HepG2 (cell line): ENCODE measurements at regions not wholly inside any gene's neighbourhood (a gene's known extent, or its start where the extent isn't known, plus 50 kb on each side); places are given as distances from the start of the nearest gene placed in this dataset.

ENCODE experiments used
- ATAC-seq: fragments of 200-7000 bp; cut with Tn5 transposase; 3 replicates; pipeline ENCODE4 v1.9.1; 2020; ENCODE audit warnings: mild to moderate bottlenecking, moderate library complexity
- BruUV-seq: library from RNA; stranded (reverse); fragments of 400-500 nt; replicated peaks from 2 replicates; lab custom pipeline; 2021; lab: Mats Ljungman, UMichigan
- CTCF ChIA-PET: fragments of 300-600 bp; formaldehyde crosslinking; extraction: SDS; loops from one replicate; lab custom pipeline; 2021; ENCODE audit warnings: low total read pairs, inconsistent platforms, low intra/inter-chr PET ratio; lab: Yijun Ruan, JAX
- POLR2A ChIA-PET: fragments of 350-600 bp; sonication (Branson Sonifier 250); formaldehyde crosslinking; loops from one replicate; lab custom pipeline; 2020; ENCODE audit warnings: antibody characterized with exemption, inconsistent platforms; lab: Yijun Ruan, JAX
- DNase-seq: peaks from one replicate; pipeline ENCODE4 v3.0.0-alpha.2; 2015; ENCODE audit warnings: low spot score
- FAIRE-seq: peaks from 3 replicates; lab custom pipeline; 2011; peaks lifted over from hg19 to GRCh38; lab: Jason Lieb, UNC
- H2AFZ ChIP-seq: one replicate; pipeline ENCODE4 v1.6.1; 2011; ENCODE audit warnings: low read length, inconsistent platforms
- H3K27ac ChIP-seq: fragments of 300-600 bp; 3 replicates; pipeline ENCODE4 v1.8.0; 2011; ENCODE audit warnings: mixed run types, mild to moderate bottlenecking, mixed read lengths, low read length, inconsistent platforms; ENCODE audit not compliant: insufficient read depth; ENCODE audit errors: extremely low read length
- H3K27me3 ChIP-seq, 2 experiments: fragments of 200-600 bp in 1 of 2; 2 replicates in 1 of 2; 3 replicates in 1 of 2; pipeline versions ENCODE4 v1.6.0 to v1.8.0; 2011; ENCODE audit warnings: low read length in 2 of 2, mild to moderate bottlenecking in 2 of 2, moderate library complexity in 2 of 2, inconsistent platforms in 1 of 2; ENCODE audit not compliant: insufficient read depth in 2 of 2, control insufficient read depth in 1 of 2
- H3K36me3 ChIP-seq, 2 experiments: fragments of 200-600 bp in 1 of 2; replicated peaks in 1 of 2; 2 replicates in 1 of 2; 3 replicates in 1 of 2; pipeline versions ENCODE4 v1.5.1 to v1.8.0; 2011; ENCODE audit warnings: low read length in 2 of 2, inconsistent platforms in 1 of 2; ENCODE audit not compliant: insufficient read depth in 2 of 2, control insufficient read depth in 1 of 2
- H3K4me1 ChIP-seq: 2 replicates; pipeline ENCODE4 v1.5.1; 2012; ENCODE audit warnings: low read length, inconsistent platforms; ENCODE audit not compliant: insufficient read depth
- H3K4me2 ChIP-seq: 2 replicates; pipeline ENCODE4 v1.6.0; 2011; ENCODE audit warnings: low read depth, low read length, inconsistent platforms
- H3K4me3 ChIP-seq, 3 experiments: fragments of 200-600 bp in 1 of 3; sonication (generic), shearing (Covaris generic) in 1 of 3; replicated peaks in 1 of 3; 2 replicates each; pipeline ENCODE4 v1.5.1; 2011 to 2016; ENCODE audit warnings: low read length in 3 of 3, inconsistent platforms in 2 of 3, low read depth in 2 of 3, mild to moderate bottlenecking in 2 of 3, control low read depth in 1 of 3, mixed read lengths in 1 of 3; ENCODE audit not compliant: insufficient read depth in 1 of 3
- H3K79me2 ChIP-seq: one replicate; pipeline ENCODE4 v1.6.1; 2011; ENCODE audit warnings: low read length, inconsistent platforms; ENCODE audit not compliant: insufficient read depth
- H3K9ac ChIP-seq: 2 replicates; pipeline ENCODE4 v1.6.0; 2011; ENCODE audit warnings: mild to moderate bottlenecking, low read depth, low read length, inconsistent platforms; ENCODE audit not compliant: insufficient read depth
- H3K9me3 ChIP-seq: 2 replicates; pipeline ENCODE4 v1.5.1; 2012; ENCODE audit warnings: mild to moderate bottlenecking, low read length
- H4K20me1 ChIP-seq: 2 replicates; pipeline ENCODE4 v1.6.0; 2011; ENCODE audit warnings: inconsistent platforms, mild to moderate bottlenecking, low read length, moderate library complexity; ENCODE audit not compliant: insufficient read depth
- CREM ChIP-seq, 2 experiments: sonication (generic) in 1 of 2; formaldehyde crosslinking in 1 of 2; IDR thresholded peaks; 2 replicates each; pipeline versions ENCODE4 v1.4.0 to v1.6.1; 2016 to 2020; ENCODE audit warnings: antibody characterized with exemption in 1 of 2, mild to moderate bottlenecking in 1 of 2, missing genetic modification reagents in 1 of 2
- DNMT1 ChIP-seq: sonication (generic); formaldehyde crosslinking; IDR thresholded peaks from 2 replicates; pipeline ENCODE4 v1.5.1; 2020; ENCODE audit warnings: mild to moderate bottlenecking, missing genetic modification reagents
- DRAP1 ChIP-seq: IDR thresholded peaks from 2 replicates; pipeline ENCODE4 v1.6.1; 2016; ENCODE audit warnings: missing genetic modification reagents, missing compliant biosample characterization
- EZH2 ChIP-seq: conservative IDR thresholded peaks from 2 replicates; pipeline ENCODE4 v1.6.1; 2012; ENCODE audit warnings: mild to moderate bottlenecking, low read depth, low read length, moderate library complexity
- IKZF4 ChIP-seq: sonication (generic); formaldehyde crosslinking; IDR thresholded peaks from 2 replicates; pipeline ENCODE4 v1.5.1; 2020; ENCODE audit warnings: borderline replicate concordance, mild to moderate bottlenecking, low read depth, missing genetic modification reagents; ENCODE audit errors: not compliant biosample characterization
- IKZF5 ChIP-seq: IDR thresholded peaks from 2 replicates; pipeline ENCODE4 v1.6.1; 2018; ENCODE audit warnings: missing genetic modification reagents, mild to moderate bottlenecking, missing compliant biosample characterization
- KAT7 ChIP-seq: IDR thresholded peaks from 2 replicates; pipeline ENCODE4 v1.6.1; 2018; ENCODE audit warnings: borderline replicate concordance, missing compliant biosample characterization
- KLF11 ChIP-seq: IDR thresholded peaks from 2 replicates; pipeline ENCODE4 v1.6.1; 2016; ENCODE audit warnings: missing compliant biosample characterization
- NFKB2 ChIP-seq: sonication (generic); formaldehyde crosslinking; IDR thresholded peaks from 2 replicates; pipeline ENCODE4 v1.4.0; 2020; ENCODE audit warnings: missing genetic modification reagents, borderline replicate concordance
- NFRKB ChIP-seq: fragments of 450-650 bp; IDR thresholded peaks from 2 replicates; pipeline ENCODE4 v1.6.1; 2017
- SMAD9 ChIP-seq: sonication (generic); formaldehyde crosslinking; IDR thresholded peaks from 2 replicates; pipeline ENCODE4 v1.5.1; 2020; ENCODE audit warnings: mild to moderate bottlenecking, missing genetic modification reagents
- TBP ChIP-seq: sonication (generic); formaldehyde crosslinking; IDR thresholded peaks from 2 replicates; pipeline ENCODE4 v1.5.0; 2020; ENCODE audit warnings: missing genetic modification reagents
- ZIK1 ChIP-seq: sonication (generic); formaldehyde crosslinking; IDR thresholded peaks from 2 replicates; pipeline ENCODE4 v1.5.0; 2020; ENCODE audit warnings: mild to moderate bottlenecking, low read depth, missing genetic modification reagents, borderline replicate concordance
- ZNF143 ChIP-seq: sonication (generic); formaldehyde crosslinking; IDR thresholded peaks from 2 replicates; pipeline ENCODE4 v1.4.0; 2020; ENCODE audit warnings: missing genetic modification reagents
- ZNF317 ChIP-seq: sonication (generic); formaldehyde crosslinking; IDR thresholded peaks from 2 replicates; pipeline ENCODE4 v1.5.0; 2020; ENCODE audit warnings: mild to moderate bottlenecking, missing genetic modification reagents
- ZNF414 ChIP-seq: sonication (generic); formaldehyde crosslinking; IDR thresholded peaks from 2 replicates; pipeline ENCODE4 v1.5.0; 2020; ENCODE audit warnings: missing genetic modification reagents
- ZNF850 ChIP-seq: sonication (generic); formaldehyde crosslinking; conservative IDR thresholded peaks from 2 replicates; pipeline ENCODE4 v1.9.0; 2021; ENCODE audit warnings: mild to moderate bottlenecking, missing genetic modification reagents
- ZSCAN20 ChIP-seq: sonication (generic); formaldehyde crosslinking; IDR thresholded peaks from 2 replicates; pipeline ENCODE4 v1.4.0; 2020; ENCODE audit warnings: missing genetic modification reagents, mild to moderate bottlenecking, borderline replicate concordance
- WGBS: methylation state at CpG from one replicate; pipeline ENCODE4 v1.1.6; 2017; ENCODE audit warnings: low lambda C conversion rate; 5-methylcytosine and 5-hydroxymethylcytosine counted together
- in situ Hi-C: cut with HindIII; loops from 2 replicates; pipeline ENCODE4 v1.10.0; 2017; ENCODE audit warnings: low pct_unique_long_range_greater_than_20kb; ENCODE audit not compliant: extremely low pct_ligation_motif_present
- intact Hi-C: fragments of 100-400 bp; cut with micrococcal nuclease; formaldehyde crosslinking; loops from one replicate; pipeline ENCODE4 v1.10.0; 2022; ENCODE audit not compliant: unreplicated experiment
- TF ChIP-seq, protein P1 (sequence below): sonication (generic); formaldehyde crosslinking; IDR thresholded peaks from 2 replicates; pipeline ENCODE4 v1.4.0; 2020; ENCODE audit warnings: missing genetic modification reagents
- TF ChIP-seq, protein P2 (sequence below): sonication (generic); formaldehyde crosslinking; conservative IDR thresholded peaks from 2 replicates; pipeline ENCODE4 v1.4.0; 2020; ENCODE audit warnings: missing genetic modification reagents

DNA sequence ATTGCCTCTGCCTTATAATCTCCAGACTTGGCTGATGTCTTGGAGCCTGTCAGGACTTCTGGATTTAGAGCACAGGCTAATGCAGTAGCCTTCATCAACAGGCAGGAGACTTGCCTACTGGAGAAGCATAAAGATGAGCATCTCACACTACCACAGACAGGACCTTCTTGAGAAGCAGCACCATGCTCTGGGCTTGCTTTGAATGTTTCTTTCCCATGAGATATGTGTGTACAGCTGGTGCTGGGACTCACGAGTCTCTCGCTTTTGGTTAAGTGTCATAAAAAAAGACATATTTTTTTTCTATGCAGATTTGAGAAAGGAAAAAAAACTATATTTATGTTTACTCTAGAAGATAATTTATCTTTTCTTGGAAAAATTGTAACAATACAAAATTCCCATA, 671.3 kb downstream of the MRPL39 start:
- in situ Hi-C loops (no loop called here), intact Hi-C loops (no loop called here)
- ATAC-seq, result no peak
- TF ChIP-seq ZNF317 (CRISPR knock-in tag), result no peak
- no peak for TF ChIP-seq DRAP1 (CRISPR knock-in tag)
- TF ChIP-seq CREM (IDR thresholded peaks at IDR 0.05), result no peak
- TF ChIP-seq CREM (CRISPR knock-in tag; IDR thresholded peaks at IDR 0.05), result no peak
- TF ChIP-seq ZIK1 (CRISPR knock-in tag), result no peak
- TF ChIP-seq ZNF143 (CRISPR knock-in tag), result no peak
- no peak for TF ChIP-seq ZNF850 (CRISPR knock-in tag)
- TF ChIP-seq DNMT1 (CRISPR knock-in tag), result no peak
- TF ChIP-seq IKZF5 (CRISPR knock-in tag), result no peak
- TF ChIP-seq IKZF4, result no peak
- TF ChIP-seq NFRKB, result no peak
- no peak for TF ChIP-seq EZH2
- TF ChIP-seq, protein P1, sequence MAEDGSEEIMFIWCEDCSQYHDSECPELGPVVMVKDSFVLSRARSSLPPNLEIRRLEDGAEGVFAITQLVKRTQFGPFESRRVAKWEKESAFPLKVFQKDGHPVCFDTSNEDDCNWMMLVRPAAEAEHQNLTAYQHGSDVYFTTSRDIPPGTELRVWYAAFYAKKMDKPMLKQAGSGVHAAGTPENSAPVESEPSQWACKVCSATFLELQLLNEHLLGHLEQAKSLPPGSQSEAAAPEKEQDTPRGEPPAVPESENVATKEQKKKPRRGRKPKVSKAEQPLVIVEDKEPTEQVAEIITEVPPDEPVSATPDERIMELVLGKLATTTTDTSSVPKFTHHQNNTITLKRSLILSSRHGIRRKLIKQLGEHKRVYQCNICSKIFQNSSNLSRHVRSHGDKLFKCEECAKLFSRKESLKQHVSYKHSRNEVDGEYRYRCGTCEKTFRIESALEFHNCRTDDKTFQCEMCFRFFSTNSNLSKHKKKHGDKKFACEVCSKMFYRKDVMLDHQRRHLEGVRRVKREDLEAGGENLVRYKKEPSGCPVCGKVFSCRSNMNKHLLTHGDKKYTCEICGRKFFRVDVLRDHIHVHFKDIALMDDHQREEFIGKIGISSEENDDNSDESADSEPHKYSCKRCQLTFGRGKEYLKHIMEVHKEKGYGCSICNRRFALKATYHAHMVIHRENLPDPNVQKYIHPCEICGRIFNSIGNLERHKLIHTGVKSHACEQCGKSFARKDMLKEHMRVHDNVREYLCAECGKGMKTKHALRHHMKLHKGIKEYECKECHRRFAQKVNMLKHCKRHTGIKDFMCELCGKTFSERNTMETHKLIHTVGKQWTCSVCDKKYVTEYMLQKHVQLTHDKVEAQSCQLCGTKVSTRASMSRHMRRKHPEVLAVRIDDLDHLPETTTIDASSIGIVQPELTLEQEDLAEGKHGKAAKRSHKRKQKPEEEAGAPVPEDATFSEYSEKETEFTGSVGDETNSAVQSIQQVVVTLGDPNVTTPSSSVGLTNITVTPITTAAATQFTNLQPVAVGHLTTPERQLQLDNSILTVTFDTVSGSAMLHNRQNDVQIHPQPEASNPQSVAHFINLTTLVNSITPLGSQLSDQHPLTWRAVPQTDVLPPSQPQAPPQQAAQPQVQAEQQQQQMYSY (CRISPR knock-in tag), result no peak
- no peak for TF ChIP-seq ZSCAN20 (CRISPR knock-in tag)
- TF ChIP-seq TBP, result no peak
- no peak for TF ChIP-seq ZNF414 (CRISPR knock-in tag)
- TF ChIP-seq, protein P2, sequence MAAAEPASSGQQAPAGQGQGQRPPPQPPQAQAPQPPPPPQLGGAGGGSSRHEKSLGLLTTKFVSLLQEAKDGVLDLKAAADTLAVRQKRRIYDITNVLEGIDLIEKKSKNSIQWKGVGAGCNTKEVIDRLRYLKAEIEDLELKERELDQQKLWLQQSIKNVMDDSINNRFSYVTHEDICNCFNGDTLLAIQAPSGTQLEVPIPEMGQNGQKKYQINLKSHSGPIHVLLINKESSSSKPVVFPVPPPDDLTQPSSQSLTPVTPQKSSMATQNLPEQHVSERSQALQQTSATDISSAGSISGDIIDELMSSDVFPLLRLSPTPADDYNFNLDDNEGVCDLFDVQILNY (CRISPR knock-in tag), result no peak
- no peak for TF ChIP-seq NFKB2 (CRISPR knock-in tag)
- no peak for TF ChIP-seq KLF11 (CRISPR knock-in tag)
- no peak for TF ChIP-seq KAT7 (CRISPR knock-in tag)
- TF ChIP-seq SMAD9, result no peak
- H3K4me1 ChIP-seq, result no peaks in the 10 kb centered on the region
- POLR2A ChIA-PET, result no interaction called here
- no peak for DNase-seq
- CTCF ChIA-PET, result no interaction called here
- BruUV-seq, result no TSS peak
- no peaks in the 10 kb centered on the region for H3K27me3 ChIP-seq
- no peak overlapping the region for H3K4me2 ChIP-seq
- no peak overlapping the region for H3K4me3 ChIP-seq
- no peaks in the 10 kb centered on the region for H3K36me3 ChIP-seq
- no peak overlapping the region for H3K9ac ChIP-seq
- H3K9me3 ChIP-seq, result peaks cover 79% of the 10 kb centered on the region
- H2AFZ ChIP-seq, result no peak overlapping the region
- WGBS, result 2% methylated on average over 2 of the region's 2 CpGs
- no peaks in the 10 kb centered on the region for H4K20me1 ChIP-seq
- no peak overlapping the region for H3K27ac ChIP-seq
- no peak for FAIRE-seq
- H3K79me2 ChIP-seq, result no peaks in the 10 kb centered on the region
